Gastroesophageal sphincter (tissue), 4 donors: ENCODE measurements at regions not wholly inside any gene's neighbourhood (a gene's known extent, or its start where the extent isn't known, plus 50 kb on each side); places are given as distances from the start of the nearest gene placed in this dataset.

Experiments used
- ATAC-seq: fragments of 150-250 bp; one replicate; pipeline ENCODE4 v1.9.1; 2016; ENCODE audit warnings: mild to moderate bottlenecking, moderate library complexity
- H3K27ac ChIP-seq, 4 donors: fragments of 200-600 bp; sonication (generic) in 3 of 4; 1 replicate in 3 of 4; 2 replicates in 1 of 4; pipeline ENCODE4 v1.5.1; 2016 to 2019
- H3K27me3 ChIP-seq: fragments of 200-600 bp; sonication (generic); one replicate; pipeline ENCODE4 v1.5.1; 2019
- H3K36me3 ChIP-seq, 2 donors: fragments of 200-600 bp; sonication (generic); one replicate each; pipeline ENCODE4 v1.5.1; 2019; ENCODE audit warnings: control low read depth in 1 of 2
- H3K4me1 ChIP-seq, 3 donors: fragments of 200-600 bp; sonication (generic); 1 replicate in 2 of 3; 2 replicates in 1 of 3; pipeline ENCODE4 v1.5.1; 2016 to 2019; ENCODE audit warnings: control low read depth in 2 of 3
- H3K4me3 ChIP-seq, 2 donors: fragments of 200-600 bp; sonication (generic); one replicate each; pipeline ENCODE4 v1.5.1; 2019; ENCODE audit warnings: mild to moderate bottlenecking in 1 of 2, moderate library complexity in 1 of 2
- H3K9me3 ChIP-seq, 3 donors: fragments of 200-600 bp; sonication (generic); one replicate each; pipeline ENCODE4 v1.5.1; 2017 to 2019; ENCODE audit warnings: control low read depth in 2 of 3
- CTCF ChIP-seq, 4 experiments: fragments of 200-600 bp in 2 of 4; fragments of 450-650 bp in 2 of 4; sonication (generic) in 1 of 4; IDR thresholded peaks; one replicate each; pipeline ENCODE4 v1.5.1; 2017 to 2019; ENCODE audit warnings: antibody characterized with exemption in 4 of 4, mild to moderate bottlenecking in 2 of 4, moderate library complexity in 2 of 4
- EP300 ChIP-seq: sonication (generic); formaldehyde crosslinking; IDR thresholded peaks from one replicate; pipeline ENCODE4 v1.6.1; 2017; ENCODE audit warnings: antibody characterized with exemption, mild to moderate bottlenecking
- POLR2A ChIP-seq, 2 donors: fragments of 450-650 bp; IDR thresholded peaks; one replicate each; pipeline ENCODE4 v1.6.1; 2017; ENCODE audit warnings: antibody characterized with exemption in 2 of 2, mild to moderate bottlenecking in 2 of 2, moderate library complexity in 1 of 2
- POLR2AphosphoS5 ChIP-seq: sonication (generic); formaldehyde crosslinking; IDR thresholded peaks from one replicate; pipeline ENCODE4 v1.6.1; 2017; ENCODE audit warnings: antibody characterized with exemption
- WGBS, 2 donors: methylation state at CpG; one replicate each; pipeline ENCODE4 v1.1.5; 2018; ENCODE audit warnings: low coverage in 1 of 2; 5-methylcytosine and 5-hydroxymethylcytosine counted together

- no peak for ATAC-seq
- Histone ChIP-seq H3K27me3 (no peaks in the 10 kb centered on the region), H3K36me3 (no peaks in the 10 kb centered on the region), H3K4me1 (peaks cover 0 to 25% (median 0%) of the 10 kb centered on the region in 3 donors), H3K4me3 (no peak overlapping the region), H3K9me3 (peaks cover 0 to 3% (median 0%) of the 10 kb centered on the region in 3 donors), H3K27ac (peak overlapping the region in 3 of 4 donors; percentile 31 to 70 (median 48))
- 28 to 37% methylated on average over 5 to 7 of the region's 7 CpGs for WGBS, 2 donors
- peak; percentile 62 for TF ChIP-seq POLR2AphosphoS5
- TF ChIP-seq POLR2A (IDR thresholded peaks at IDR 0.05): no peak
These were observed 98.4 kb upstream of the FOXF1 start for GRCh38 chr16:86411897-86412296.

GRCh38 chr16:86414991-86415740 lies 95.2 kb upstream of the FOXF1 start:
- peaks cover 0 to 3% (median 0%) of the 10 kb centered on the region in 3 donors for H3K9me3 ChIP-seq
- 51% methylated on average over 7 of the region's 9 CpGs; no CpG with 5 or more reads in 1 of the 2 donors for WGBS, 2 donors
- H3K4me3 ChIP-seq: no peak overlapping the region
- H3K4me1 ChIP-seq: peaks cover 0 to 30% (median 0%) of the 10 kb centered on the region in 3 donors
- TF ChIP-seq CTCF (IDR thresholded peaks at IDR 0.05): no peak
- peak; percentile 27 for TF ChIP-seq POLR2AphosphoS5
- TF ChIP-seq POLR2A (IDR thresholded peaks at IDR 0.05): no peak
- H3K36me3 ChIP-seq: no peaks in the 10 kb centered on the region
- peak; percentile 75 for ATAC-seq
- H3K27me3 ChIP-seq: no peaks in the 10 kb centered on the region
- H3K27ac ChIP-seq: peak overlapping the region in 3 of 4 donors; percentile 35 to 75 (median 72)

DNA sequence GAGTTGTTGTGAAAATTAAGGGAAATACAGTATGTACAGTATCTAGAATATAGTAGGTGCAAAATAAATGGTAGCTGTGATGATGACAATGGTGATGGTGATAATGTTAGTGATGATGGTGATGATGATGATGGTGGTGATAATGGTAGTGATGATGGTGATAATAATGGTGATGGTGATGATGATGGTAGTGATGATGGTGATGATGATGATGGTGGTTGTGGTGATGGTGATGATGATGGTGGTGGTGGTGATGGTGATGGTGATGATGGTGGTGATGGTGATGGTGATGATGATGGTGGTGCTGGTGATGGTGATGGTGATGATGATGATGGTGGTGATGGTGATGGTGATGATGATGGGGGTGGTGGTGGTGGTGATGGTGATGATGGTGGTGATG lies 91.3 kb upstream of the FOXF1 start:
- Histone ChIP-seq H3K27me3 (no peaks in the 10 kb centered on the region), H3K9me3 (peaks cover 0 to 12% (median 0%) of the 10 kb centered on the region in 3 donors), H3K4me3 (no peak overlapping the region), H3K4me1 (peaks cover 0 to 38% (median 0%) of the 10 kb centered on the region in 3 donors), H3K27ac (no peak overlapping the region), H3K36me3 (no peaks in the 10 kb centered on the region)
- no peak for ATAC-seq
- TF ChIP-seq POLR2A (IDR thresholded peaks at IDR 0.05) (no peak), POLR2AphosphoS5 (no peak), CTCF (IDR thresholded peaks at IDR 0.05) (no peak), EP300 (no peak)

GRCh38 chr16:86419518-86419917 lies 90.8 kb upstream of the FOXF1 start:
- Histone ChIP-seq H3K27ac (no peak overlapping the region), H3K27me3 (no peaks in the 10 kb centered on the region), H3K36me3 (no peaks in the 10 kb centered on the region), H3K9me3 (peaks cover 0 to 12% (median 0%) of the 10 kb centered on the region in 3 donors), H3K4me1 (peaks cover under 1 to 42% (median under 1%) of the 10 kb centered on the region in 3 donors), H3K4me3 (no peak overlapping the region)
- 93 to 94% methylated on average over 2 of the region's 2 CpGs for WGBS, 2 donors
- TF ChIP-seq CTCF (IDR thresholded peaks at IDR 0.05) (no peak), POLR2AphosphoS5 (no peak), POLR2A (IDR thresholded peaks at IDR 0.05) (no peak), EP300 (no peak)
- ATAC-seq: no peak

GRCh38 chr16:86421995-86422394 lies 88.3 kb upstream of the FOXF1 start:
- WGBS, 2 donors: 85 to 92% methylated on average over 2 to 5 of the region's 5 CpGs
- Histone ChIP-seq H3K36me3 (no peaks in the 10 kb centered on the region), H3K4me1 (peaks cover 5 to 35% (median 10%) of the 10 kb centered on the region in 3 donors), H3K27me3 (no peaks in the 10 kb centered on the region), H3K9me3 (peaks cover 0 to 12% (median 0%) of the 10 kb centered on the region in 3 donors), H3K4me3 (no peak overlapping the region), H3K27ac (no peak overlapping the region)
- no peak for ATAC-seq
- TF ChIP-seq CTCF (IDR thresholded peaks at IDR 0.05): no peak
- TF ChIP-seq POLR2A (IDR thresholded peaks at IDR 0.05): no peak
- TF ChIP-seq POLR2AphosphoS5: no peak
- no peak for TF ChIP-seq EP300
